Left forelimb (tissue), 1 donor: ENCODE measurements at regions not wholly inside any gene's neighbourhood (a gene's known extent, or its start where the extent isn't known, plus 50 kb on each side); places are given as distances from the start of the nearest gene placed in this dataset.
A peak's percentile ranks its signal among the peaks of the same experiment; 100 is the strongest.

ENCODE experiments used
- DNase-seq: peaks from one replicate; pipeline ENCODE4 v3.0.0-alpha.2; 2018; ENCODE audit warnings: low spot score

GRCh38 chr15:94177112-94177511 lies 54.2 kb upstream of the MCTP2 start:
- no peak for DNase-seq

GRCh38 chr15:94175420-94175819 lies 55.9 kb upstream of the MCTP2 start:
- no peak for DNase-seq

GRCh38 chr15:94174399-94174802 lies 57.0 kb upstream of the MCTP2 start:
- DNase-seq: no peak

GRCh38 chr15:94168250-94168649 lies 63.1 kb upstream of the MCTP2 start:
- no peak for DNase-seq

- DNase-seq: no peak
These were observed 66.4 kb upstream of the MCTP2 start for GRCh38 chr15:94164971-94165370.

GRCh38 chr15:94164202-94164807 lies 67.1 kb upstream of the MCTP2 start:
- DNase-seq: no peak

- no peak for DNase-seq
These were observed 68.4 kb upstream of the MCTP2 start for GRCh38 chr15:94162939-94163338.

GRCh38 chr15:94154255-94154654 lies 77.1 kb upstream of the MCTP2 start:
- DNase-seq: no peak

- no peak for DNase-seq
These were observed 86.3 kb upstream of the MCTP2 start for GRCh38 chr15:94145046-94145445.

GRCh38 chr15:94141802-94142201 lies 89.6 kb upstream of the MCTP2 start:
- DNase-seq: no peak

DNA sequence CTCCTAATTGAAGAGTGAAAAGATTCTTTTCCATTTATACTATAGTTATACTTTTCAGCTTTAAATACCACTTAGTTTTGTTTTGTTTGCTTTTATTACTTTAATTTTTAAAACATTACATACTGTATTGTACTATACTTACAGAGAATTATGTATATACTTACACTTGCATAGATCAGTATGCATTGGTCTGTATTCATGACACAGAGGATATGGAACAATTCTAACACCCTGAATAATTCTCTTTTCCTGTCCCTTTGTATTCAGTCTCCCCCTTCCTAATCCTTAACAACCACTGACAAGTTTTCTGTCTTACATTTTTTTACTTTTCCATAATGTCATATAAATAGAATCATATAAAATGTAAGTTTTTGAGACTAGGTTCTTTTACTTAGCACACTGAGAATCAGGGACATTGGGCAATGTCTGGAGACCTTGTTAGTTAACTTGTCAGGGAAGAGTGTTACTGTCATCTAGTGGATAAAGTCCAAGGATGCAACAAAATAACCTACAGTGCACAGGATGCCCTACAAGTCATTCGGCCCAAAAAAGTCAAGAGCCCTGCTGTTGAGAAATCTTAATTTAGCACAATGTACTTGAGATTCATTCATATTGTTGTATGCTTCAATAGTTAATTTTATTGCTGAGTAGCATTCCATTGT lies 95.7 kb upstream of the MCTP2 start:
- DNase-seq: no peak

GRCh38 chr15:94131875-94132274 lies 99.5 kb upstream of the MCTP2 start:
- no peak for DNase-seq

- no peak for DNase-seq
These were observed 100.9 kb upstream of the MCTP2 start for GRCh38 chr15:94130504-94130903.

- no peak for DNase-seq
These were observed 104.4 kb upstream of the MCTP2 start for GRCh38 chr15:94127006-94127405.

- DNase-seq: no peak
These were observed 105.7 kb upstream of the MCTP2 start for GRCh38 chr15:94125698-94126097.

GRCh38 chr15:94125156-94125555 lies 106.2 kb upstream of the MCTP2 start:
- no peak for DNase-seq

DNA sequence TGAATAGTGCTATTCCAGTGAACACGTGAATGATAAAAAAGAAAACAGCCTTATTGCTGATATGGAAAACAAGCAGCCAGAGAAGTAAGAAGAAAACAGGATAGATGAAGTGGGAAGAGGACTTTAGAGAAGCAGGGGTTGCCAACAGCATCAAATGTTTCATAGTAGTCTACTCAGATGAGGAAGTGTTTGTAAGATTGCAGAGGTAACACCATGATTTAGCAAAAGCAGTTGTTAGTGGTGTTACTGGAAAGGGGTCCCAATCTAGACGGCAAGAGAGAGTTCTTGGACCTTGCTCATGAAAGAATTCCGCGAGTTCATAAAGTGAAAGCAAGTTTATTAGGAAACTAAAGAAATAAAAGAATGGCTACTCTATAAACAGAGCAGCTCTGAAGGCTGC lies 108.8 kb upstream of the MCTP2 start:
- no peak for DNase-seq

GRCh38 chr15:94119923-94120775 lies 111.2 kb upstream of the MCTP2 start:
- peak; percentile 75 for DNase-seq

DNA sequence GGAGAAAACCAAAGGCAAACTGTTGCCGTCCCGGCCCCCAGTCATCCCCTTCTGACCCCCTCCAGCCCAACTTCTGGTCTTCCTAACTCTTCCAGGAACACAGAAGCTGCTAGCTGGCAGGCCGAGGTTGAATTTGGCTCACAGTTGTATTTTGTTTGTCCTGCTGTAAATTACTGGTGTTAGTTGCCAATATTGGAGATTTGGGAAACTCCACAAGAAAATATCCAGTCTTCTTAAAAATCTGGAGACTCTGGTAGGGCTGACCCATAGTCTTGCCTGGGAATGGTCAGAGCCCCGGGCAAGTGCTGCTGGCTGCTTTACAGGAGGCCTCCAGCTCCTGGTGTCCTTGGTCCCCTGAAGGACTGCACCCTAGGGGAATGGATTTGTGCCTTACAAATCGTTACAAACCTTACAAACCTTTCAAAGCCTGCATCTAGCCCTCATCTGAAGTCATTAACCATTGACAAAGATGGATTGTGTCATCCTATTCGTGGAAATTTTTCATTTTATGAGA lies 112.0 kb upstream of the MCTP2 start:
- peak; percentile 68 for DNase-seq

- DNase-seq: no peak
These were observed 120.8 kb upstream of the MCTP2 start for GRCh38 chr15:94110476-94111130.

DNA sequence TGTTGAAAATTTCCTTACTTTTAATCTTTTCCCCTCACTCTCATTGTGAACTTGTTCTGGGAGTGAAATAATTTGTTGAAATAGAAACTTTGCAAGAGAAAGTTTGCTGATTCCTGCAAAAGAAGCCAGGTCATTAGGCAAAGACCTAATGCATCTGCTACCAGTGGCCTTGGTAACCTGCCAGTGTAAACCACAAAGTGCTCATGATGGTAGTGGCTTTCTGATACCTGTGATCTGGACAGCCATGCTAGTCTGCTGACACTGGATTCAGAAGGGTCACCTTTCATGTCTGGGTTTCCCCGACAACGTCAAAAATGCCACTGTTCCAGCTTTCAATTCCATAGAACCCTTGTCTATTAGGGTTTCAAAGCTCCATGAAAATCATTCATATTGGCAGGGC lies 123.7 kb upstream of the MCTP2 start:
- no peak for DNase-seq

DNA sequence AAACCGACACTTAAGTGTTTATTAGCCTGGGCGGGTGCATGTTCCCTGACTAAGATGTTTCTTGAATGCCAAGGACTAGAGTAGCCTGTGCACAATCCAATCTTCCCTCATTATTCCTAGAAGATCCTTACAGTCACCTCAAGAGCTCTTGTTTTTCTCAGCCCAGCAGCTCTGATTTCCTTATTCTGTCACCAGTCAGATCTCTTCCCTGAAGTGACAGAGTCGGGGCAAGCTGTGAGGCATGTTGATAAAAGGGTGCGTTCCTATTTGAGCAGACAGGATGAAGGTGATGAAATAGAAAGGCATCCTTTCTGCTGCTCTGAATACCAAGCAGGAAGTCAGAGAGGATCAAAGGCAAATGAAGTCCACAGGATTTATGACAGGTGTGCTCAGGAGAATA lies 125.6 kb upstream of the MCTP2 start:
- no peak for DNase-seq
